OCI-LY7 (cell line): ENCODE measurements at regions not wholly inside any gene's neighbourhood (a gene's known extent, or its start where the extent isn't known, plus 50 kb on each side); places are given as distances from the start of the nearest gene placed in this dataset.

ENCODE experiments used
- BruUV-seq: library from RNA; stranded (reverse); fragments of 400-500 nt; replicated peaks from 2 replicates; lab custom pipeline; 2021; lab: Mats Ljungman, UMichigan
- CTCF ChIA-PET: fragments of 300-600 bp; sonication (Branson Sonifier 250); formaldehyde crosslinking; loops from one replicate; lab custom pipeline; 2022; ENCODE audit warnings: antibody characterized with exemption; ENCODE audit not compliant: unreplicated experiment; lab: Charles Lee
- POLR2A ChIA-PET: fragments of 300-600 bp; sonication (Branson Sonifier 250); formaldehyde crosslinking; loops from one replicate; lab custom pipeline; 2022; ENCODE audit warnings: antibody characterized with exemption; lab: Charles Lee
- DNase-seq: peaks from one replicate; pipeline ENCODE4 v3.0.0-alpha.2; 2015; ENCODE audit warnings: low spot score
- H2AFZ ChIP-seq: fragments of 200-600 bp; sonication (generic), shearing (Covaris generic); 2 replicates; pipeline ENCODE4 v1.6.1; 2014; ENCODE audit warnings: mild to moderate bottlenecking, antibody characterized with exemption, low read length, moderate library complexity
- H3K27ac ChIP-seq: fragments of 200-600 bp; sonication (generic); 2 replicates; pipeline ENCODE4 v1.5.1; 2014; ENCODE audit warnings: mixed run types, low read depth, mild to moderate bottlenecking, moderate library complexity, low read length, inconsistent platforms; ENCODE audit not compliant: poor library complexity, severe bottlenecking
- H3K36me3 ChIP-seq: fragments of 200-600 bp; sonication (generic); 2 replicates; pipeline ENCODE4 v1.6.1; 2014; ENCODE audit warnings: mild to moderate bottlenecking, antibody characterized with exemption, low read length, moderate library complexity, mixed read lengths; ENCODE audit not compliant: insufficient read depth
- H3K4me1 ChIP-seq: fragments of 200-600 bp; sonication (generic); 2 replicates; pipeline ENCODE4 v1.5.1; 2014; ENCODE audit warnings: mild to moderate bottlenecking, low read length; ENCODE audit not compliant: insufficient read depth, poor library complexity, severe bottlenecking
- H3K4me2 ChIP-seq: fragments of 200-600 bp; sonication (generic); 2 replicates; pipeline ENCODE4 v1.6.1; 2014; ENCODE audit warnings: mild to moderate bottlenecking, low read length
- H3K4me3 ChIP-seq: fragments of 200-600 bp; sonication (generic); 2 replicates; pipeline ENCODE4 v1.5.1; 2014; ENCODE audit warnings: mild to moderate bottlenecking, low read depth, low read length; ENCODE audit not compliant: poor library complexity, severe bottlenecking
- H3K79me2 ChIP-seq: fragments of 200-600 bp; sonication (generic); 2 replicates; pipeline ENCODE4 v1.6.1; 2016; ENCODE audit warnings: low read depth, mild to moderate bottlenecking, low read length, moderate library complexity, mixed read lengths; ENCODE audit not compliant: insufficient read depth
- H3K9me2 ChIP-seq: fragments of 200-600 bp; sonication (generic); 2 replicates; pipeline ENCODE4 v1.6.1; 2016; ENCODE audit warnings: mild to moderate bottlenecking, low read length, mixed read lengths; ENCODE audit not compliant: insufficient read depth
- H3K9me3 ChIP-seq: fragments of 200-600 bp; sonication (generic); 2 replicates; pipeline ENCODE4 v1.6.1; 2014; ENCODE audit warnings: mild to moderate bottlenecking, mixed run types, low read length, mixed read lengths
- H4K20me1 ChIP-seq: fragments of 200-600 bp; sonication (generic); 2 replicates; pipeline ENCODE4 v1.6.1; 2014; ENCODE audit warnings: mild to moderate bottlenecking, antibody characterized with exemption, low read length, moderate library complexity, mixed read lengths; ENCODE audit not compliant: insufficient read depth
- EZH2phosphoT487 ChIP-seq: fragments of 200-600 bp; sonication (generic); IDR thresholded peaks from 2 replicates; pipeline ENCODE4 v1.6.1; 2018; ENCODE audit warnings: low read depth, borderline replicate concordance, mild to moderate bottlenecking, mixed run types, antibody characterized with exemption, low read length, moderate library complexity, mixed read lengths
- intact Hi-C: fragments of 100-400 bp; cut with micrococcal nuclease; formaldehyde crosslinking; loops from one replicate; pipeline ENCODE4 v1.10.0; 2022; ENCODE audit not compliant: unreplicated experiment
- TF ChIP-seq, protein P1 (sequence below): fragments of 200-600 bp; sonication (generic); conservative IDR thresholded peaks from 2 replicates; pipeline ENCODE4 v1.5.1; 2014; ENCODE audit warnings: mild to moderate bottlenecking, antibody characterized with exemption, low read length, moderate library complexity, mixed read lengths

DNA sequence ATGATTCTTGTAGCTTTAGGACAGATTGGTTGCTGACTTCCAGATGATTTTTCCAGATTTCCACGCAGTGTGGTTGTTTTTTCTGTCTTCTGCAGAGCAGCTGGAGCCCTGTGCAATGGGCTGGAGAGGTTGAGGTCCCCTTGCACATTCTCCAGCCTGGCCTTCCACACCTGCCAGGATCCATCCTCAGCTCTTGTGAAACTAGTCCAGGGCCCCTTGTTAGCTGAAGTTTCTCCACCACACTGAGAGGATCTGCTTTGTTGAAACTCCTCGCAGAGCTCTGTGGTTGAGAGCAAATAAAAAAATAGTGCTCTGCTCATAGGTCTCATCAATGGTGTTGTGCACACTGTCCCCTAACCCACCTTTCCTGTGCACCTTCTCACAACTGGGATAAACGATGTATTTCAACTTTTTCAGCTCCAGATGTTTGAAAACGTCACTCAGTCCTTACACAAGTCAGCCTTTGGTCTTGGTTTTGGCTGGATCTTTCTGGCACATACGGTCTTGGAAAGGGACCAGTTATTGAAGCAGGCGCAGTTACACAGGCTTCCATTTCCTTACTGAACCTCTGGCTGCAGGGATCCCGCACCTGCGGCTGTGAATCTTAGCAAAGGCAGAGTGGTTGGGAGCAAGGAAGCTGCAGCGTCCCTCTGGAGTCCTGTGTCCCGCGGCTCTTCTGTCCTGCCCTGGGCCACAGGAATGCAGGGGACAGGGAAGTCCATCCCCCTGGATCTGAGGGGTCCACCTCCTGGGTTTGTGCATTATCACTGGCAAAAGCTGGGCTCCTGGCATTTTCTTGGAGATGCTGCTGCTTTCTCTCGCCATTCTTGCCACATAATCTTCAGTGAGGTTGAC, 272.0 kb upstream of the DSEL start:
- H3K79me2 ChIP-seq = no peaks in the 10 kb centered on the region
- H3K27ac ChIP-seq = no peak overlapping the region
- TF ChIP-seq EZH2phosphoT487 = no peak
- TF ChIP-seq, protein P1, sequence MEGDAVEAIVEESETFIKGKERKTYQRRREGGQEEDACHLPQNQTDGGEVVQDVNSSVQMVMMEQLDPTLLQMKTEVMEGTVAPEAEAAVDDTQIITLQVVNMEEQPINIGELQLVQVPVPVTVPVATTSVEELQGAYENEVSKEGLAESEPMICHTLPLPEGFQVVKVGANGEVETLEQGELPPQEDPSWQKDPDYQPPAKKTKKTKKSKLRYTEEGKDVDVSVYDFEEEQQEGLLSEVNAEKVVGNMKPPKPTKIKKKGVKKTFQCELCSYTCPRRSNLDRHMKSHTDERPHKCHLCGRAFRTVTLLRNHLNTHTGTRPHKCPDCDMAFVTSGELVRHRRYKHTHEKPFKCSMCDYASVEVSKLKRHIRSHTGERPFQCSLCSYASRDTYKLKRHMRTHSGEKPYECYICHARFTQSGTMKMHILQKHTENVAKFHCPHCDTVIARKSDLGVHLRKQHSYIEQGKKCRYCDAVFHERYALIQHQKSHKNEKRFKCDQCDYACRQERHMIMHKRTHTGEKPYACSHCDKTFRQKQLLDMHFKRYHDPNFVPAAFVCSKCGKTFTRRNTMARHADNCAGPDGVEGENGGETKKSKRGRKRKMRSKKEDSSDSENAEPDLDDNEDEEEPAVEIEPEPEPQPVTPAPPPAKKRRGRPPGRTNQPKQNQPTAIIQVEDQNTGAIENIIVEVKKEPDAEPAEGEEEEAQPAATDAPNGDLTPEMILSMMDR = no peak
- no peaks in the 10 kb centered on the region for H3K9me2 ChIP-seq
- H4K20me1 ChIP-seq = no peaks in the 10 kb centered on the region
- CTCF ChIA-PET = no interaction called here
- H3K36me3 ChIP-seq = no peaks in the 10 kb centered on the region
- no TSS peak for BruUV-seq
- no peaks in the 10 kb centered on the region for H3K9me3 ChIP-seq
- H3K4me1 ChIP-seq = no peaks in the 10 kb centered on the region
- POLR2A ChIA-PET = no interaction called here
- intact Hi-C loops = no loop called here
- no peak overlapping the region for H3K4me3 ChIP-seq
- no peak overlapping the region for H2AFZ ChIP-seq
- H3K4me2 ChIP-seq = no peak overlapping the region
- no peak for DNase-seq

DNA sequence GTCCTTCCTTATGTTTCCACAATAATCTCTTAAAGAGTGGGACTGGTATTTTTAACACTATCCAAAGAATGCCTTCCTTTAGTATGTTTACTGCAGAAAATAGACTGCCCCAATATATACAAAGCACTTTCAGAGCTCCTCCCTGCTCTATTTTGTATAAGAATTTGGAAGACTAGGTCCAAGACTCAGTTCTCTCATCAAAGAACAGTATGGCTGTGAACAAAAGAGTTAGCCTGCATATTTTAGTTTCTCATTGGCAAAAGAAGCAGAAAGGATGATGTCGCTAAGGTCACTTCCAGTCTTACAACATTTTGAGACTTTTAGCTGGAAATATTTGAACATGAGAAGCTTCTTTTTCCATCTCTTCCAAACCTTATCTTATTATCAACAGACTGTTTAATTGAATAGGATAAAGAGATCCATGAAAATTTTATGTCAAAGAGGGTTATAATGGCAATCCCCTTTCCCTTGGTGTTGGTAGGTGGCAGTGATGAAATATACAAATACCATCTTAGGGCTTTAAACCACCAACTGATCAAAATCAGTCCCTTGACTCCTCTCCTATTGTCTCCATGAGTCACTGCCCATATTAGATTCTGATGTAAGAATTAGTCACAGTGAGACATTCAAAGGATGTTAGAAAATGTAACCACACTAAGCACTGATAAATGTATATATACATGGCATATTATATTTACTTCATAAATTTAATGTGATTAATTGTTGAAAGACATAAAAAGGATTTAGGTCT, 266.9 kb upstream of the DSEL start:
- Histone ChIP-seq H2AFZ (no peak overlapping the region), H3K9me3 (no peaks in the 10 kb centered on the region), H3K4me3 (no peak overlapping the region), H3K4me1 (no peaks in the 10 kb centered on the region), H3K79me2 (no peaks in the 10 kb centered on the region), H3K36me3 (no peaks in the 10 kb centered on the region), H3K27ac (no peak overlapping the region), H4K20me1 (no peaks in the 10 kb centered on the region), H3K4me2 (no peak overlapping the region), H3K9me2 (no peaks in the 10 kb centered on the region)
- ChIA-PET CTCF (no interaction called here), POLR2A (interaction anchor here (0.6 kb wide), 1 partner anchor 663 kb away, joined by 3 read pairs; no protein-coding TSS in a partner anchor)
- TF ChIP-seq, protein P1 = no peak
- TF ChIP-seq EZH2phosphoT487 = no peak
- DNase-seq = no peak
- no TSS peak for BruUV-seq
- intact Hi-C loops = no loop called here

DNA sequence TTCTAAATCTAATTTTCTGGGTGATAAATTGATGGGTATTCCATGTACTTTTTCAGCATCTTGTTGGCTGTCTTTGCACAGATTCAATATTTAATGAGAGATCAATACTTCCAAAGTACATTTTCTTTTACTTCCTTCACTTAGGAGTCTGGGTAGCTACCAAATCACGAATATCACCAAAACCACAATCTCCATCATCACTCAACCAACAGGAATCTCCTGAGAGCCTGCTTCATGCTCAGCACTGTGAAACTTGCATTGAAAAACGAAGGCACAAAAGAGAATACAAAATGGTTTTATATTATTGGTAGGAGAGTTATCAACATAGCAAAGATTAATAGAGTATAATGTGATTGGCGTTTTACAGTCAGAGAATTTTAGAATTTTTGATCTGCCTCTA, 261.5 kb upstream of the DSEL start:
- Histone ChIP-seq H3K27ac (no peak overlapping the region), H2AFZ (no peak overlapping the region), H3K36me3 (no peaks in the 10 kb centered on the region), H4K20me1 (no peaks in the 10 kb centered on the region), H3K4me3 (no peak overlapping the region), H3K4me2 (no peak overlapping the region), H3K4me1 (no peaks in the 10 kb centered on the region), H3K9me3 (no peaks in the 10 kb centered on the region), H3K79me2 (no peaks in the 10 kb centered on the region), H3K9me2 (no peaks in the 10 kb centered on the region)
- ChIA-PET POLR2A (no interaction called here), CTCF (no interaction called here)
- TF ChIP-seq EZH2phosphoT487 = no peak
- TF ChIP-seq, protein P1 = no peak
- no TSS peak for BruUV-seq
- intact Hi-C loops = no loop called here
- no peak for DNase-seq
